Retinal pigment epithelial cell (primary cell): ENCODE measurements at regions not wholly inside any gene's neighbourhood (a gene's known extent, or its start where the extent isn't known, plus 50 kb on each side); places are given as distances from the start of the nearest gene placed in this dataset.

ENCODE experiments used
- DNase-seq: peaks from one replicate; pipeline ENCODE4 v3.0.0-alpha.2; 2010; ENCODE audit warnings: low read depth
- H3K4me3 ChIP-seq: 2 replicates; pipeline ENCODE4 v1.5.1; 2011; ENCODE audit warnings: mild to moderate bottlenecking, low read length, control low read depth, moderate library complexity
- CTCF ChIP-seq: conservative IDR thresholded peaks from 2 replicates; pipeline ENCODE4 v1.5.1; 2011; ENCODE audit warnings: low read depth, low read length, control low read depth, inconsistent platforms

GRCh38 chr12:111233786-111234185 lies 135.1 kb downstream of the PHETA1 start:
- TF ChIP-seq CTCF: no peak
- no peak for DNase-seq
- H3K4me3 ChIP-seq: no peak overlapping the region

DNA sequence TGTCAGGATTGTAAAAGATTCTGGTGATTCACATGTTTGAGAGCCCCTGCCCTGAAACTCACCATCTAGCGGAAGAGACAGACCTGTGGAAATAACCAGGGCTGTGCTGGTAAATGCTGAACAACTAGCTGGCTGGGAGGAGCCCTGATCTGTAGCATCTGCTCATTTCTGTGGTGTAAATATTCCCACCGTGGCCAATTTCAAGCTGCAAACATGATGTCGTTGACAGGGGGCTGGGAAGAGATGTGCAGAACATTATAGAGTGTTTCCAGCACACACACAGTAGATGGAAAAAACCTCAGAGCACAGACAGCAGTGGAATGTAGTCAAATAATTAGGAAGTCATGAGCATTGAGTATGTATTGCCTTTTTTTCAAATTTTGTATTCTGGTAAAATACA lies 138.2 kb downstream of the PHETA1 start:
- no peak for DNase-seq
- TF ChIP-seq CTCF: no peak
- H3K4me3 ChIP-seq: no peak overlapping the region

DNA sequence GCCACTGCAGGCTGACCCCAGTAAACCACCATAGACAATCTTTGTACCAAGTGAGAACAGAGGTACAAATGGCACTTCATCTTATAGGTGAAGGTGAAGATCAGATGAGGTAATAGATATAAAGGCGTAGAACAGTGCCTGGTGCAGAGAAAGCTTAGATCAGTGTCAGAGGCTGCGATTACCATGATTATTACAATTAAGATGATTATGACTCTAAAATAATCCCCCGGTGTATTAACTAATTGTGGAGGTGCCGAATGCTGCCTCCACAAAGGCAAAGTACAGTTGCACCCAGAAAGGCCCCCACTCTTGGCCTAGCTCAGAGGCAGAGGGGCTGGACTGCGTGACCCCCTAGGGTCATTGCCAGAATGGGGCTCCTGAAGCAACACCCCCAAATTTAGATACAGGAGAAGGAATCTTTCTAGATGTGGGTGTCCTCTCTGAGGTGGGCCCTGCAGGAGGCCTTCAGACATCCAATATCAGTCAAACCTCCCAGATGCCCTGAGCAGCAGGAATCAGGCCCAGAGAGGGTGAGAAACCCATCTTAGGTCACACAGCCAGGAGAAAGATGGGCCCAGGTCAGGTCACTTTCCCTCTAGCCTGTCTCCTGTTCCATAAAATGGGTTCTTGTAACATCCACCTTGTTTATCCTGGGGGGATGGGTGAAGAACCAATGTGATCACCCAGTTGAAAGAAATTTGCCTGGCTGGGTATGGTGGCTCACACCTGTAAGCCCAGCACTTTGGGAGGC lies 139.8 kb downstream of the PHETA1 start:
- DNase-seq: no peak
- no peak for TF ChIP-seq CTCF
- H3K4me3 ChIP-seq: no peak overlapping the region

DNA sequence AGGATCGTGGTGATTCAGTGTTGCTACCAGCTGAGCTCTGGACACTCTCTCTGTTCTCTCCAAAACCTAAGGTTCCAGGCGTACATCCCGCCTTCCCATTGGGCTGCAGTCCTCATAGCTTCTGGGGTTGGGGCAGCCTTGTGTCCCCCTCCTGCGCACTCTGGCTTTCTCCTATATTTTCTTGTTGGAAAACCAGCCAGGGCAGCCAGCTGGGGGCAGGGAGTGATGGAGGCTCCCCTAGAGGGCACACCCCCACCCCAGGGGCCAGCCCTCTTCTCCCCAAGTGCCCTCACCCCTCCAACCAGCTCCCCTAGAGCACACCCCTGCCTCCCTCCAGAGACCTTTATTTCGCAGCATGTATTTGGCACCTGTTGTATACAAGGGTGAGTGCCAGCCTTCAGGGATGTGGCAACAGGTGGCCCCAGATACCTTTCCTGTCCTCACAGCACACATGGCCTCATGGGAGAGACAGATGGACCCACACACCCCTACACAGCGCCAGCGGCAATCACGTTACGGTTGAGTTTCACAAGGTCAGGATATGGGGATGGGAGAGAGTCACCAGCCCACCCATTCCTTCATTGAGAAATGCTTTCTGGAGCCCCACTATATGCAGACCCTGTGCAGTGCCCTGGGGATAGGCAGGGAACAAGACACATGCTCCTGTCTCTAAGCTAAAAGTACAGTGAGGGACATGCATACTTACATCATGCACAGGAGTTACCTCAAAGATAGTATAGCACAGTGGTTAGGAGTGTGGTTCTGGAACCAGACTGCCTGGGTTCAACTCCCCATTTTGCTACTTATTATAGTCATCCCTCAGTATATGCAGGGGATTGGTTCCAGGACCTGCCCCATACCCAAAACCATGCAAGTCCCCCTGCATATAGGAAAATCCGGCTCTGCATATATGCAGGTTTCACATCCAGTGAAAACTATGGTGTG lies 141.1 kb downstream of the PHETA1 start:
- TF ChIP-seq CTCF: no peak
- no peak for DNase-seq
- H3K4me3 ChIP-seq: no peak overlapping the region

GRCh38 chr12:111226680-111227079 lies 142.2 kb downstream of the PHETA1 start:
- TF ChIP-seq CTCF: no peak
- H3K4me3 ChIP-seq: no peak overlapping the region
- no peak for DNase-seq

DNA sequence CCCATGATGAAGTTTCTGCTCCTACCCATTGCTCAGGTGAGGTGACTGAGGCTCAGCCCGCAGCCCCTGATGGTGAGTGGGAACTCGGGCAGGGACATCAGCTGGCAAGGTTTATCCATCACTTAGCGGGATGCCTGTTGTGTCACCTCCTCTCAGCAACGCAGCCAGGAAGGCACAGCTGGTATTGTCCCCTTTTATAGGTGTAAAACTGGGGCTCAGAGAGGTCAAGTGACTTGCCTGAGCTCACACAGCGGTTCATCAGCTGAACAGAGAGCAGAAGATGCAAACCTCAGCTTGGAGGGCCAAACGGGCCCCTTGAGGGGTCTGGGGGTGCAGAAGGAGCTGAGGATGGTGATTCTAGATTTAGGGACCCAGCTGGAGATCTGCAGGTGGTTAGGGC lies 143.6 kb downstream of the PHETA1 start:
- H3K4me3 ChIP-seq: no peak overlapping the region
- no peak for TF ChIP-seq CTCF
- DNase-seq: no peak
